Naive B cell (primary cell): ENCODE measurements at regions not wholly inside any gene's neighbourhood (a gene's known extent, or its start where the extent isn't known, plus 50 kb on each side); places are given as distances from the start of the nearest gene placed in this dataset.

Experiments used
- ATAC-seq, 2 donors: fragments of 150-1000 bp; cut with Tn5 transposase; 2 replicates each; pipeline ENCODE4 v1.10.0; 2021; ENCODE audit warnings: low read depth in 2 of 2, mild to moderate bottlenecking in 2 of 2, moderate library complexity in 2 of 2
- DNase-seq: peaks from one replicate; pipeline ENCODE4 v3.0.0; 2022
- H3K27ac Mint-ChIP-seq, 6 donors: one replicate each; pipeline ENCODE4 v1.8.0; 2020 to 2022; ENCODE audit warnings: mild to moderate bottlenecking in 6 of 6, mixed read lengths in 6 of 6, moderate library complexity in 5 of 6, inconsistent platforms in 2 of 6
- H3K27me3 Mint-ChIP-seq, 3 donors: one replicate each; pipeline ENCODE4 v1.8.0; 2021 to 2022; ENCODE audit warnings: mixed read lengths in 3 of 3, mild to moderate bottlenecking in 1 of 3
- H3K36me3 Mint-ChIP-seq, 2 donors: one replicate each; pipeline ENCODE4 v1.8.0; 2020 to 2022; ENCODE audit warnings: mixed read lengths in 2 of 2, inconsistent platforms in 1 of 2, mild to moderate bottlenecking in 1 of 2
- H3K4me1 Mint-ChIP-seq, 3 donors: one replicate each; pipeline ENCODE4 v1.8.0; 2020 to 2022; ENCODE audit warnings: mixed read lengths in 3 of 3, inconsistent platforms in 1 of 3, mild to moderate bottlenecking in 1 of 3, moderate library complexity in 1 of 3
- H3K4me3 Mint-ChIP-seq, 8 donors: one replicate each; pipeline ENCODE4 v1.8.0; 2020 to 2022; ENCODE audit warnings: mild to moderate bottlenecking in 8 of 8, mixed read lengths in 8 of 8, moderate library complexity in 8 of 8, inconsistent platforms in 2 of 8
- H3K9me3 Mint-ChIP-seq, 7 donors: one replicate each; pipeline ENCODE4 v1.8.0; 2020 to 2022; ENCODE audit warnings: mixed read lengths in 7 of 7, mild to moderate bottlenecking in 5 of 7, inconsistent platforms in 2 of 7, moderate library complexity in 1 of 7

- Mint-ChIP-seq H3K4me3 (no peak overlapping the region), H3K36me3 (peaks cover 0 to 9% of the 10 kb centered on the region in 2 donors), H3K27me3 (peaks cover 28 to 44% (median 33%) of the 10 kb centered on the region in 3 donors), H3K27ac (no peak overlapping the region), H3K9me3 (no peaks in the 10 kb centered on the region), H3K4me1 (peaks cover 4 to 8% (median 7%) of the 10 kb centered on the region in 3 donors)
- no peak for ATAC-seq
- no peak for DNase-seq
Measured at GRCh38 chr3:72458375-72458774, 389.9 kb downstream of the SHQ1 start.

DNA sequence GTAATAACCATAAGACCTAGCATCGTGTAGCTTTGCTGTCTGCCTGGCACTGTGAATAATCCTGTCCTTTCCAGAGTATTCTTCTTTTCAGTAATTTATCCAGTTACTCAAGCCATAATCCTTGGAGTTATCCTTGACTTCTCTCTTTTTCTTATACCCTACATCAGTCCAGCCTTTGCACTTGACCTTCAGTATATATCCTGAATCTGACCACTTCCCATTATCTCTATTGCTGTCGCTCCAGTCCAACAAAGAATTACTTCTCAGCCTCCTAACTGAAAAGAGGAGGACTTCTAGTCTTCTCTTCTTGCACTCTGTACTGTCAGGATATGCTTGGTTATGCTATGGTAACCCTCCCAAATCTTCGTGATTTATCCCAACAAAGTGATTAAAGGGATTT, 393.8 kb downstream of the SHQ1 start:
- no peak for ATAC-seq
- peaks cover 25 to 35% (median 33%) of the 10 kb centered on the region in 3 donors for H3K27me3 Mint-ChIP-seq

GRCh38 chr3:72453706-72454105, 394.5 kb downstream of the SHQ1 start:
- ATAC-seq, result no peak
- H3K4me1 Mint-ChIP-seq, result peaks cover 4 to 8% (median 7%) of the 10 kb centered on the region in 3 donors
- no peak overlapping the region for H3K4me3 Mint-ChIP-seq
- peaks cover 0 to 4% of the 10 kb centered on the region in 2 donors for H3K36me3 Mint-ChIP-seq
- DNase-seq, result no peak
- H3K9me3 Mint-ChIP-seq, result no peaks in the 10 kb centered on the region
- no peak overlapping the region for H3K27ac Mint-ChIP-seq
- peaks cover 23 to 28% (median 26%) of the 10 kb centered on the region in 3 donors for H3K27me3 Mint-ChIP-seq

More for the DNA sequence above, 393.8 kb downstream of the SHQ1 start:
- H3K9me3 Mint-ChIP-seq, result no peaks in the 10 kb centered on the region
- peaks cover 4 to 8% (median 7%) of the 10 kb centered on the region in 3 donors for H3K4me1 Mint-ChIP-seq
- H3K4me3 Mint-ChIP-seq, result no peak overlapping the region
- H3K27ac Mint-ChIP-seq, result no peak overlapping the region
- no peak for DNase-seq
- H3K36me3 Mint-ChIP-seq, result peaks cover 0 to 9% of the 10 kb centered on the region in 2 donors

GRCh38 chr3:72452745-72453144, 395.5 kb downstream of the SHQ1 start:
- H3K4me3 Mint-ChIP-seq, result no peak overlapping the region
- H3K36me3 Mint-ChIP-seq, result no peaks in the 10 kb centered on the region
- H3K4me1 Mint-ChIP-seq, result peaks cover 8 to 13% (median 8%) of the 10 kb centered on the region in 3 donors
- H3K27me3 Mint-ChIP-seq, result peaks cover 23 to 28% (median 27%) of the 10 kb centered on the region in 3 donors
- ATAC-seq (no peak), DNase-seq (no peak)
- H3K9me3 Mint-ChIP-seq, result no peaks in the 10 kb centered on the region
- no peak overlapping the region for H3K27ac Mint-ChIP-seq

- H3K4me3 Mint-ChIP-seq, result no peak overlapping the region
- peaks cover 8 to 14% (median 8%) of the 10 kb centered on the region in 3 donors for H3K4me1 Mint-ChIP-seq
- no peaks in the 10 kb centered on the region for H3K36me3 Mint-ChIP-seq
- DNase-seq (no peak), ATAC-seq (no peak)
- no peak overlapping the region for H3K27ac Mint-ChIP-seq
- peaks cover 23 to 28% (median 27%) of the 10 kb centered on the region in 3 donors for H3K27me3 Mint-ChIP-seq
- H3K9me3 Mint-ChIP-seq, result no peaks in the 10 kb centered on the region
Measured at GRCh38 chr3:72451841-72452240, 396.4 kb downstream of the SHQ1 start.

GRCh38 chr3:72449551-72449950, 398.7 kb downstream of the SHQ1 start:
- H3K9me3 Mint-ChIP-seq, result no peaks in the 10 kb centered on the region
- H3K4me1 Mint-ChIP-seq, result peaks cover 19 to 25% (median 19%) of the 10 kb centered on the region in 3 donors
- peak overlapping the region in 1 of 8 donors; percentile 60 for H3K4me3 Mint-ChIP-seq
- ATAC-seq, result no peak
- no peak for DNase-seq
- H3K36me3 Mint-ChIP-seq, result peaks cover 0 to 2% of the 10 kb centered on the region in 2 donors
- peaks cover 23 to 28% (median 25%) of the 10 kb centered on the region in 3 donors for H3K27me3 Mint-ChIP-seq
- H3K27ac Mint-ChIP-seq, result peak overlapping the region in 1 of 6 donors; percentile 69

- no peak overlapping the region for H3K27ac Mint-ChIP-seq
- peaks cover 23 to 28% (median 23%) of the 10 kb centered on the region in 3 donors for H3K27me3 Mint-ChIP-seq
- peaks cover 25 to 32% (median 26%) of the 10 kb centered on the region in 3 donors for H3K4me1 Mint-ChIP-seq
- peaks cover 2 to 5% of the 10 kb centered on the region in 2 donors for H3K36me3 Mint-ChIP-seq
- ATAC-seq (no peak), DNase-seq (no peak)
- H3K4me3 Mint-ChIP-seq, result peak overlapping the region in 2 of 8 donors; percentile 60 to 87
- H3K9me3 Mint-ChIP-seq, result no peaks in the 10 kb centered on the region
Measured at GRCh38 chr3:72448858-72449257, 399.4 kb downstream of the SHQ1 start.

DNA sequence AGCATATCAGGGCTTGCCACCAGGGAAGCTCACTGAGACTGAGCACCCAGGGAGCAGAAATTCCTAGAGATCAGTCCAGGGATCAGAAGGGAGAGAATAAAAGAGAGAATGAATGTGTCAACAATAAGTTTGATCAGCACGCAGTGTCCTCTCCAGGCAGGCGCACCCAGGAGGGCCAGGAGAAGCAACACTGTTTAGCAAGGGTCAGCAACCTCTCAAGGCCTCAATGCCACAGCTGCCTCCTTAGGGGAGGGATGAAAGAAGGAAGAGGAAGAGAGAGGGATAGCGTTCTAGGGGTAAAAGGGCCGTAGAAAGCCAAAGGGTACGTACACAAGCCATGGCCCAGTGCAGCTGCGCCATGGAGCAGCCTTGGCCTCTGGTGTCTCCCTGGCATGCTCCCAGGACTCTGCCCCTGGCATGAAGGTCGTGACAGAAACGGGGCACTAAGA, 399.8 kb downstream of the SHQ1 start:
- DNase-seq (no peak), ATAC-seq (no peak)
- H3K27me3 Mint-ChIP-seq, result peaks cover 23 to 28% (median 23%) of the 10 kb centered on the region in 3 donors
- no peaks in the 10 kb centered on the region for H3K9me3 Mint-ChIP-seq
- H3K4me3 Mint-ChIP-seq, result peak overlapping the region in 5 of 8 donors; percentile 47 to 96 (median 84)
- peak overlapping the region in 1 of 6 donors; percentile 22 for H3K27ac Mint-ChIP-seq
- H3K4me1 Mint-ChIP-seq, result peaks cover 29 to 36% (median 30%) of the 10 kb centered on the region in 3 donors
- H3K36me3 Mint-ChIP-seq, result peaks cover 5 to 7% of the 10 kb centered on the region in 2 donors

DNA sequence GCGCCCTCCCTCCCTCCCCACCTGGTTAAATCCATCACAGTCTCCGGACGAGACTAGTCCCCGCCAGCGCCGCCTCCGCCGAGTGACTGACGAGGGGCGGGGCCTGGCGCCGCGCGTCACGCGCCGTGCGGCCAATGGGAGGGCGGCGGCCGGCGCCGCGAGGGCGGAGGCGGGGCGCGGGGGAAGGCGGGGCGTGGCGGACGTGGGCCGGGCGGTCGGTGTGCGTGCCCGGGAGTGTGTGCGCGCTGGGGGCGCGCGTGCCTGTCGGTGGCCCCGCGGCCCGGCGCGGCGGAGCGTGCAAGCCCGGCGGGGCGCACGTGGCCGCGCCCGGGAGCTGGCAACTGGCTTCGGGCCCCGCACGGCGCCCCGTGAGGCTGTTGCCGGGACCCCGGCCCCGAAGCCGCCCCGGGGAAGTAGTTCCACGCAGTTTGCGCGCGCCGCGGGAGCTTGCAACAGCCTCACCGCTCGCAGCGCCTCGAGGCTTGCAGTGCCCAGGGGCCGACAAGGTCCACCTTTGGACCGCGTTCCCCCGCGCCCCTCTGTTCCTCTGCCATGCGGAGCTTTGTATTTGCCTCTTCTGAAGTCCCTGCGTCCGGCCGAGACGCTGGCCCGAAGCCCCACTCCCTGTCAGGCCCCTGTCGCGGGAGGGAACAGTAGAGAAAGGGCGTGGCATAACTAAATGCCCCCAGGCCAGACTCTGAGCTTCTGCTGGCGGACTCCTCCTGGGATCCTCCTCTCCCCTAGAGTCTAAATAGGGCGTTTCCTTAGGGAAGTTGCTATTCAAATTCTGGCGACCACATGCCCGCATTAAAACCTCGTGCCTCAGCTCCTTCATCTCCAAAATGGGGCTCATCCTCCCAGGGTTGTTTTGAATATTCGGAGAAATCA, 400.9 kb downstream of the SHQ1 start:
- H3K27ac Mint-ChIP-seq, result peak overlapping the region in 4 of 6 donors; percentile 22 to 91 (median 86)
- DNase-seq, result peak; percentile 96
- no peaks in the 10 kb centered on the region for H3K9me3 Mint-ChIP-seq
- H3K4me3 Mint-ChIP-seq, result peak overlapping the region; percentile 60 to 96 (median 84)
- peaks cover 36 to 47% (median 41%) of the 10 kb centered on the region in 3 donors for H3K4me1 Mint-ChIP-seq
- ATAC-seq, result peak; percentile 85 to 90
- H3K27me3 Mint-ChIP-seq, result peaks cover 18 to 20% (median 18%) of the 10 kb centered on the region in 3 donors
- H3K36me3 Mint-ChIP-seq, result peaks cover 5 to 7% of the 10 kb centered on the region in 2 donors

DNA sequence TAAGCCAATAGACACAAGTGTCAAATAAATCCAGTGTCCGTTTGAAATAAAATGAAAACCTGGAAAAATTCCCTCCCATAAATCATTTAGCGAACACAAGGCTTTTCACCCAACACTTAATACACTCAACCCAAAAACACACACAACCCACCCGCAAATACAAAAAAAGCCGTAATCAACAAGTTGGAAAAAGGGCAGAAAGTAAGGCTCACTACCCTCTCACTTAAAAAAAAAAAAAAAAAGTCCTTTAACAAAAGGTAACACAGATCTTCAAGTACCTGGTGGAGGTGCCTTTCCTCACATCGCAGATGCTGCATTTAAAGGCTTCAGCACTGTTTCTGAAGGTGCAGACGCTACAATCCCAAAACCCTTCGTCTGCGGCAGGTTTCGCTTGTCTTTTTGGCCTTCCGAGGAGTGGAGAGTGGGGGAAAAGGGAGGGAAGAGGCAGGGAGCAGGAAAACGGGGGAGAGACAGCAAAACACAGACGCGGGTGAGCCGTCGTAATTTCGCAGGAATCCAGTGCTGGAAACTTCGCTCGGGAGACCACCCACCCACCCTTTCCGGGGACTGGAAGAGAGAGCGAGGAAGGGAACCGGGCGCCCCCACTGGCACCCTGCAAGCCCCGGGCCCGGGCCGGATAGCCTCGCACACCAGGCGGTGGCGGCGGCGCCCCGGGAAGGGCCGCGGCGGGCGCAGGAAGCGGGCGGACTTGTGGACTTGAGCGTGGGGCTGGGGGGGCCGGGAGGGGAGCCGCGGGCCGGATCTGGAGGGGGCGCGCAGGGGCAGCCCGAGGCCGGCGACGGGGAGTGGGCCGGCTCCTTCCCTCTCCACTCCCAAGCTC, 401.8 kb downstream of the SHQ1 start, which contains the start of gene RYBP:
RYBP (minus strand) TSS at position 404 of the 841 bp plus-strand sequence.
- Mint-ChIP-seq H3K4me1 (peaks cover 36 to 55% (median 46%) of the 10 kb centered on the region in 3 donors), H3K9me3 (no peaks in the 10 kb centered on the region), H3K4me3 (peak within 1 kb of the TSS; percentile 96 to 100 (median 98)), H3K27ac (peak within 1 kb of the TSS; percentile 87 to 99 (median 97)), H3K27me3 (peaks cover 10 to 15% (median 12%) of the 10 kb centered on the region in 3 donors), H3K36me3 (peaks cover 5 to 7% of the 10 kb centered on the region in 2 donors)
- DNase-seq (no peak), ATAC-seq (peak; percentile 13 to 17)

GRCh38 chr3:72445827-72446217, 402.4 kb downstream of the SHQ1 start:
- Mint-ChIP-seq H3K27ac (peak overlapping the region; percentile 87 to 99 (median 97)), H3K27me3 (peaks cover 3 to 8% (median 6%) of the 10 kb centered on the region in 3 donors), H3K9me3 (no peaks in the 10 kb centered on the region), H3K4me3 (peak overlapping the region; percentile 96 to 100 (median 98)), H3K4me1 (peaks cover 42 to 61% (median 52%) of the 10 kb centered on the region in 3 donors), H3K36me3 (peaks cover 5 to 7% of the 10 kb centered on the region in 2 donors)
- DNase-seq (no peak), ATAC-seq (no peak)

- Mint-ChIP-seq H3K36me3 (peaks cover 5 to 7% of the 10 kb centered on the region in 2 donors), H3K4me1 (peaks cover 52 to 72% (median 63%) of the 10 kb centered on the region in 3 donors), H3K4me3 (peak overlapping the region in 7 of 8 donors; percentile 96 to 100 (median 98)), H3K27me3 (peaks cover 0 to 7% (median 6%) of the 10 kb centered on the region in 3 donors), H3K9me3 (no peaks in the 10 kb centered on the region), H3K27ac (peak overlapping the region in 2 of 6 donors; percentile 3 to 39)
- DNase-seq, result no peak
- no peak for ATAC-seq
Measured at GRCh38 chr3:72444656-72445223, 403.5 kb downstream of the SHQ1 start.
